DOHH2 (cell line): ENCODE measurements at regions not wholly inside any gene's neighbourhood (a gene's known extent, or its start where the extent isn't known, plus 50 kb on each side); places are given as distances from the start of the nearest gene placed in this dataset.

ENCODE experiments used
- H3F3A ChIP-seq: fragments of 200-600 bp; sonication (generic), shearing (Covaris generic); 2 replicates; pipeline ENCODE4 v1.6.0; 2016; ENCODE audit warnings: antibody characterized with exemption, mild to moderate bottlenecking; ENCODE audit not compliant: control insufficient read depth, insufficient read depth
- H3K27ac ChIP-seq: fragments of 200-600 bp; sonication (generic); 2 replicates; pipeline ENCODE4 v1.5.1; 2014; ENCODE audit warnings: low read depth, mild to moderate bottlenecking, low read length, moderate library complexity
- H3K27me3 ChIP-seq: fragments of 200-600 bp; sonication (generic); 2 replicates; pipeline ENCODE4 v1.6.1; 2014; ENCODE audit warnings: mild to moderate bottlenecking, low read length, mixed read lengths; ENCODE audit not compliant: control insufficient read depth
- H3K36me3 ChIP-seq: fragments of 200-600 bp; sonication (generic); 2 replicates; pipeline ENCODE4 v1.6.1; 2014; ENCODE audit warnings: mild to moderate bottlenecking, low read length, moderate library complexity, mixed read lengths; ENCODE audit not compliant: control insufficient read depth
- H3K4me1 ChIP-seq: fragments of 200-600 bp; sonication (generic); 2 replicates; pipeline ENCODE4 v1.6.1; 2014; ENCODE audit warnings: mild to moderate bottlenecking, low read length, mixed read lengths; ENCODE audit not compliant: control insufficient read depth
- H3K4me2 ChIP-seq: fragments of 200-600 bp; sonication (generic); 2 replicates; pipeline ENCODE4 v1.6.0; 2014; ENCODE audit warnings: mild to moderate bottlenecking, low read length, moderate library complexity
- H3K4me3 ChIP-seq: fragments of 200-600 bp; sonication (generic); 2 replicates; pipeline ENCODE4 v1.5.1; 2014; ENCODE audit warnings: mild to moderate bottlenecking, low read length, mixed read lengths
- H3K79me2 ChIP-seq: fragments of 200-600 bp; sonication (generic); 2 replicates; pipeline ENCODE4 v1.6.1; 2014; ENCODE audit warnings: mild to moderate bottlenecking, low read length, mixed read lengths; ENCODE audit not compliant: control insufficient read depth
- H3K9me2 ChIP-seq: fragments of 200-600 bp; sonication (generic); replicated peaks from 2 replicates; pipeline ENCODE4 v1.6.1; 2014; ENCODE audit warnings: mild to moderate bottlenecking, low read length, mixed read lengths; ENCODE audit not compliant: control insufficient read depth
- H3K9me3 ChIP-seq: fragments of 200-600 bp; sonication (generic); 2 replicates; pipeline ENCODE4 v1.6.1; 2014; ENCODE audit warnings: antibody characterized with exemption, low read length, mixed read lengths; ENCODE audit not compliant: control insufficient read depth, insufficient read depth
- H4K20me1 ChIP-seq: fragments of 200-600 bp; sonication (generic); 2 replicates; pipeline ENCODE4 v1.6.0; 2014; ENCODE audit warnings: low read depth, mild to moderate bottlenecking, antibody characterized with exemption, low read length, moderate library complexity; ENCODE audit not compliant: control insufficient read depth, insufficient read depth
- EZH2phosphoT487 ChIP-seq: fragments of 200-600 bp; sonication (generic); IDR thresholded peaks from 2 replicates; pipeline ENCODE4 v1.6.1; 2017; ENCODE audit warnings: borderline replicate concordance, mild to moderate bottlenecking, antibody characterized with exemption, low read length, moderate library complexity, mixed read lengths
- TF ChIP-seq, protein P1 (sequence below): fragments of 200-600 bp; sonication (generic); IDR thresholded peaks from one replicate; pipeline ENCODE4 v1.5.1; 2014; ENCODE audit warnings: antibody characterized with exemption, mild to moderate bottlenecking, low read depth, low read length; ENCODE audit not compliant: poor library complexity, severe bottlenecking

DNA sequence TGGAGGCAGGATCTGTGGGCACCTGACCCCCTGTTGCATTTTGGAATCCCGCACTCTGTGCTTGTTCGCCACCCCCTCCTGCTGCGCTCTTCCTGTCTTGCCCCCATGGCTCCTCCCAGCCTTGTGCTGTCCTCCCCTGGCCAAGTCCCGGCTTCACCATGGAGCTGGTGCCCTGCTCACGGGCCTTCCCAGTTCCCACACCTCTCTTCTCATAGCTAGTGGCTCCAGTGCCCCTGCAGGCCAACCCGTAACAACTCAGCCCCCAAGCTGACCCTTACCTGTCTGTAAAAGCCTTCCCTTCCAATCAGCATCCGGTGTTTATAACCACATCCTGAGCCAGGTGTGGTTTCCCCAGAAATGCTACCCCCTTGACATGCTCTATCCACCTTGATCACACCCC, 407.7 kb upstream of the C2CD4B start:
- H3K27ac ChIP-seq = no peak overlapping the region
- H3K4me2 ChIP-seq = no peak overlapping the region
- H3K27me3 ChIP-seq = peaks cover 4% of the 10 kb centered on the region; the same call in 1 of the 2 replicates
- no peaks in the 10 kb centered on the region for H3K9me2 ChIP-seq
- H3K36me3 ChIP-seq = no peaks in the 10 kb centered on the region
- H4K20me1 ChIP-seq = no peaks in the 10 kb centered on the region
- no peaks in the 10 kb centered on the region for H3K79me2 ChIP-seq
- TF ChIP-seq, protein P1, sequence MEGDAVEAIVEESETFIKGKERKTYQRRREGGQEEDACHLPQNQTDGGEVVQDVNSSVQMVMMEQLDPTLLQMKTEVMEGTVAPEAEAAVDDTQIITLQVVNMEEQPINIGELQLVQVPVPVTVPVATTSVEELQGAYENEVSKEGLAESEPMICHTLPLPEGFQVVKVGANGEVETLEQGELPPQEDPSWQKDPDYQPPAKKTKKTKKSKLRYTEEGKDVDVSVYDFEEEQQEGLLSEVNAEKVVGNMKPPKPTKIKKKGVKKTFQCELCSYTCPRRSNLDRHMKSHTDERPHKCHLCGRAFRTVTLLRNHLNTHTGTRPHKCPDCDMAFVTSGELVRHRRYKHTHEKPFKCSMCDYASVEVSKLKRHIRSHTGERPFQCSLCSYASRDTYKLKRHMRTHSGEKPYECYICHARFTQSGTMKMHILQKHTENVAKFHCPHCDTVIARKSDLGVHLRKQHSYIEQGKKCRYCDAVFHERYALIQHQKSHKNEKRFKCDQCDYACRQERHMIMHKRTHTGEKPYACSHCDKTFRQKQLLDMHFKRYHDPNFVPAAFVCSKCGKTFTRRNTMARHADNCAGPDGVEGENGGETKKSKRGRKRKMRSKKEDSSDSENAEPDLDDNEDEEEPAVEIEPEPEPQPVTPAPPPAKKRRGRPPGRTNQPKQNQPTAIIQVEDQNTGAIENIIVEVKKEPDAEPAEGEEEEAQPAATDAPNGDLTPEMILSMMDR = no peak
- TF ChIP-seq EZH2phosphoT487 = no peak
- H3F3A ChIP-seq = no peaks in the 10 kb centered on the region
- no peak overlapping the region for H3K4me3 ChIP-seq
- H3K9me3 ChIP-seq = no peaks in the 10 kb centered on the region
- H3K4me1 ChIP-seq = no peaks in the 10 kb centered on the region

DNA sequence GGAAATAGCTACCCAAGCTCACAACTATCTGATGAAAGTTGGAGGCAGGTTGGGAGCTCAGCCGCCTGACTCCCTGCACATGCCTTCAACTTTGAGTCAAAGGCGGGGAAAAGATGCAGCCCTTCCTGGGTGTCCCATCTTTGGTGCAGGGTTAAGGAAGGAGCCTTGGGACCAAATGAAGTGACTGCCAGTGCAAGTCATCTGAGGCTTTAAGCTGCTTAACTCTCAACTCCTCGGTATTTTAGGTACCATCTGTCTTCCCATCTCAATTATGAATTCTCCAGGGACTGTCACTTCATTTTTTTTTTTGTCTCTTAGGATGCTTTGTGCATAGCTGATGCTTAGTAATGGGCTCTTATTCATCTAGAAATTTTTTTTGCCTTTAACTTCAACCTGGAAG, 408.8 kb upstream of the C2CD4B start:
- Histone ChIP-seq H3K4me2 (no peak overlapping the region), H3K27ac (no peak overlapping the region)

DNA sequence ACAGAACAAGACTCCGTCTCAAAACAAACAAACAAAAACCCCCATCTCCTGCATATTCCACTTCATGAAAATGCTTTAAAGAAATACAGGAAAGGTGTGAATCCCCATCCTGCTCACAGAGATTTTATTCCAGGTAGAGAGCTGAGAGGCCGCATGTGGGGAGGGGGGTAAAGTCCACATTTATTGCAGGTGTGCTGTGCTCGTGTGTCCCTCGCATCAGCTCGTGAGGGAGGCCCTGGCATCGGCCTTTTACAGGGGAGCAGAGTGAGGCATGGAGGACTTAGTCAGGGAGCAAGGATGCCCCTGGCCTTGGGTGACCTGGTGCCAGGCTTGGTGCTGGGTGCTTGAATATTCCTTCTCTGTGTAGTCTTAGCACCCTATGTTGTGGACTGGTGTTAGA, 413.5 kb upstream of the C2CD4B start:
- Histone ChIP-seq H3K4me1 (peaks cover 8% of the 10 kb centered on the region), H4K20me1 (no peaks in the 10 kb centered on the region), H3K9me3 (no peaks in the 10 kb centered on the region), H3K27ac (no peak overlapping the region), H3K36me3 (no peaks in the 10 kb centered on the region), H3F3A (no peaks in the 10 kb centered on the region), H3K4me3 (no peak overlapping the region), H3K4me2 (no peak overlapping the region), H3K27me3 (peaks cover 4% of the 10 kb centered on the region; the same call in 1 of the 2 replicates), H3K79me2 (no peaks in the 10 kb centered on the region), H3K9me2 (no peaks in the 10 kb centered on the region)
- TF ChIP-seq EZH2phosphoT487 = no peak

More for the DNA sequence above, 408.8 kb upstream of the C2CD4B start:
- H3K9me2 ChIP-seq = no peaks in the 10 kb centered on the region
- H3F3A ChIP-seq = no peaks in the 10 kb centered on the region
- H4K20me1 ChIP-seq = no peaks in the 10 kb centered on the region
- H3K4me1 ChIP-seq = peaks cover 4% of the 10 kb centered on the region
- no peak overlapping the region for H3K4me3 ChIP-seq
- H3K27me3 ChIP-seq = peaks cover 4% of the 10 kb centered on the region; the same call in 1 of the 2 replicates
- no peaks in the 10 kb centered on the region for H3K9me3 ChIP-seq
- H3K79me2 ChIP-seq = no peaks in the 10 kb centered on the region
- TF ChIP-seq, protein P1 = no peak
- TF ChIP-seq EZH2phosphoT487 = no peak
- no peaks in the 10 kb centered on the region for H3K36me3 ChIP-seq

DNA sequence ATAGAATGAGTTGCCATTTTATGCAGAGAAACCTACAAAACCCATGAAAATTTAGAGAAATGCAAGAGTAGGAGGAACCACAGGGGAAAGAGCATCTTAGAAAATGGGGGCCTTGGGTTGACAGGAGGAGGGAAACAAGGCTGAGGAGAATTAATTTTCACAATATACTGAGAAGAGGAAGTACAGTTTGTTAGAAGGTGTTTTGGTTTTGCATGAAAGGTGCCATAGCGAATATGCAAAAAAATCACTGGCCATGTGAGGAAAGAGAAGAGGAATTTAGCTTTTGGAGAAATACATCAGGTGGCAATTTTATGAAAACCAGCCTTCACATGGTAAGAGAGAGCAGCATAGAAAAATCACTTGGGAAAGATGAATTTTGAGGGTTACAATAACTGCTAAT, 413.9 kb upstream of the C2CD4B start:
- Histone ChIP-seq H4K20me1 (no peaks in the 10 kb centered on the region), H3F3A (no peaks in the 10 kb centered on the region), H3K4me1 (peaks cover 8% of the 10 kb centered on the region), H3K27ac (no peak overlapping the region), H3K4me3 (no peak overlapping the region), H3K36me3 (no peaks in the 10 kb centered on the region), H3K27me3 (peaks cover 4% of the 10 kb centered on the region; the same call in 1 of the 2 replicates), H3K79me2 (no peaks in the 10 kb centered on the region), H3K9me2 (no peaks in the 10 kb centered on the region), H3K4me2 (no peak overlapping the region), H3K9me3 (no peaks in the 10 kb centered on the region)
- TF ChIP-seq EZH2phosphoT487 = no peak
